Cardiac fibroblast (primary cell): ENCODE measurements at regions not wholly inside any gene's neighbourhood (a gene's known extent, or its start where the extent isn't known, plus 50 kb on each side); places are given as distances from the start of the nearest gene placed in this dataset.

Source experiments
- DNase-seq, 2 donors: peaks; one replicate each; pipeline versions ENCODE4 v3.0.0 to v3.0.0-alpha.2; 2010; ENCODE audit warnings: low read depth in 2 of 2
- H3K4me3 ChIP-seq, 2 donors: replicated peaks in 1 of 2; 1 replicate in 1 of 2; 2 replicates in 1 of 2; pipeline ENCODE4 v1.5.1; 2011; ENCODE audit warnings: low read depth in 2 of 2, low read length in 2 of 2, mild to moderate bottlenecking in 2 of 2, moderate library complexity in 1 of 2
- TF ChIP-seq, protein P1 (sequence below): IDR thresholded peaks from one replicate; pipeline ENCODE4 v1.5.1; 2011; ENCODE audit warnings: low read depth, mild to moderate bottlenecking, low read length, inconsistent platforms

DNA sequence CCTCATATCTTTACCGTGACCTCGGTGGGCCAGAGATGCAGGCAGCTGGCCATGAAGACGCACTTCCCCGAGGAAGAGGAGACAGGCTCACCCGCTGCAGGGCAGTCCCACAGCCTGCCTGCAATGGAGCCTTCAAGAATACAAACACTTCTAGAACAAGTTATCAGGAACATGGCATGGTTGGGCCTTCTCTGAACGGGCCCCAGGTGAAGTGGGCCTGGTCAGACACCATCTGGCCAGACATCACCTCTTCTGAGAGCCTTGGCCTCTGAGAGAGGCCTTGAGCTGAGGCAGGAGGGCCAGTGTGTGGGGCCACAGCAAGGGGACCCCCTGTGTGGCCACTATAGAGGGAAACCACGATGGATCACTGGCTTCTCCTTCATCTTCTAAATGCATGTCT, 112.4 kb upstream of the GDF10 start:
- TF ChIP-seq, protein P1, sequence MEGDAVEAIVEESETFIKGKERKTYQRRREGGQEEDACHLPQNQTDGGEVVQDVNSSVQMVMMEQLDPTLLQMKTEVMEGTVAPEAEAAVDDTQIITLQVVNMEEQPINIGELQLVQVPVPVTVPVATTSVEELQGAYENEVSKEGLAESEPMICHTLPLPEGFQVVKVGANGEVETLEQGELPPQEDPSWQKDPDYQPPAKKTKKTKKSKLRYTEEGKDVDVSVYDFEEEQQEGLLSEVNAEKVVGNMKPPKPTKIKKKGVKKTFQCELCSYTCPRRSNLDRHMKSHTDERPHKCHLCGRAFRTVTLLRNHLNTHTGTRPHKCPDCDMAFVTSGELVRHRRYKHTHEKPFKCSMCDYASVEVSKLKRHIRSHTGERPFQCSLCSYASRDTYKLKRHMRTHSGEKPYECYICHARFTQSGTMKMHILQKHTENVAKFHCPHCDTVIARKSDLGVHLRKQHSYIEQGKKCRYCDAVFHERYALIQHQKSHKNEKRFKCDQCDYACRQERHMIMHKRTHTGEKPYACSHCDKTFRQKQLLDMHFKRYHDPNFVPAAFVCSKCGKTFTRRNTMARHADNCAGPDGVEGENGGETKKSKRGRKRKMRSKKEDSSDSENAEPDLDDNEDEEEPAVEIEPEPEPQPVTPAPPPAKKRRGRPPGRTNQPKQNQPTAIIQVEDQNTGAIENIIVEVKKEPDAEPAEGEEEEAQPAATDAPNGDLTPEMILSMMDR: no peak
- no peak overlapping the region for H3K4me3 ChIP-seq
- no peak for DNase-seq

DNA sequence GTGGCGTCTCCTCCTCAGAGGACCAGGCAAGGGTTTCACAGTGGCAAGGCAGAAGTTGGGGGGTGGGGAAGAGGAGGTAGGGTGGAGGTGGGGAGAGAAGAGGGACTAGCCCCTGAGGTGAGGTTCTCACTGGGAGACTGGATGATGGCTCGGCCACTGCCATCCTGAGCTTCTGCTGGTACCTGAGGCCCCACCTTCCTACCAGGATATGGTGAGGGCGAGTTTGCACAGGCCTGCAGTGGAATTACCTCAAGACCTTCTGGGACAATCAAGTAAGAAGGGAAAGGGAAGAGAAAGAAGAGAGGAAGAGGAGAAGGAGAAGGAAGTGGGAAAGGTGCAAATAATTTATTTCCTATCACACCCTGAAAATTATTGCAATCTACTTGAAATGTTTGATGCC, 111.8 kb upstream of the GDF10 start:
- TF ChIP-seq, protein P1: no peak
- no peak for DNase-seq
- no peak overlapping the region for H3K4me3 ChIP-seq

DNA sequence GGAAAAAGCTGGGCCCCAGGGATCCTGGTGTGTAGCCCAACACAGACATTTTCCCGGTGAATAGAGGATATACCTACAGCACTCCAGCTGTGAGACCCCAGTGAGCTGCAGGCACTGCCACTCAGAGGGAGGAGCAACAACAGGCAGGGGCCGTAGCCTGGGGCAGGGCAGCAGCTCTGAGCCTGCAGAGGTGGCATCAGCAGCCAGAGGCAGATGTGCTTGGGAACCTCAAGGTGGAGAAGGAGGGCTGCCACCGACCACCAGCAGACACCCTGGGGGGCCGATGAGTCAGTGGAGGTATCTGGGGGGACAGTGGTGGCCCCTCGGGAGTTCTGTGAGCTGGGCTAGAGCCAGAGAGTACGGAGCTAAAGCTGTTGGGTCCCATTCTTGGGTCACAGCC, 110.2 kb upstream of the GDF10 start:
- no peak overlapping the region for H3K4me3 ChIP-seq
- TF ChIP-seq, protein P1: no peak
- no peak for DNase-seq

DNA sequence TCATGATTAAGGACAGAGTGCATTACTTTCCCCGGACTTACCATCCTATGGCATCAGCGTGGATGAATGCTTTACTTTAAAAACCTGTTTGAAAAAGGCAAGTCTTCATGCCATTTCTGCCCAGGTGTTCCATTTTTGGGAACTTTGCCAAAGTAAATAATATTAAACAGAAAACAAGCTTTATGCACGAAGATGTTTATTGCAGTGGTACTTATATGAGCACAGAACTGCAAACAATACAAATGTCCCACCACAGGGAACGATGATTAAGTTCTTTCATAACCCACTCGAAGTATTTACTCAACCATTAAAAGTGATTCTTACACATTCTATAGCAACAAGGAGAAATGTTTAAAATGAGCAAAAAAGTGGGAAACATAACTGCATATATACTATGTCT, 109.7 kb upstream of the GDF10 start:
- no peak overlapping the region for H3K4me3 ChIP-seq
- TF ChIP-seq, protein P1: no peak
- DNase-seq: no peak

DNA sequence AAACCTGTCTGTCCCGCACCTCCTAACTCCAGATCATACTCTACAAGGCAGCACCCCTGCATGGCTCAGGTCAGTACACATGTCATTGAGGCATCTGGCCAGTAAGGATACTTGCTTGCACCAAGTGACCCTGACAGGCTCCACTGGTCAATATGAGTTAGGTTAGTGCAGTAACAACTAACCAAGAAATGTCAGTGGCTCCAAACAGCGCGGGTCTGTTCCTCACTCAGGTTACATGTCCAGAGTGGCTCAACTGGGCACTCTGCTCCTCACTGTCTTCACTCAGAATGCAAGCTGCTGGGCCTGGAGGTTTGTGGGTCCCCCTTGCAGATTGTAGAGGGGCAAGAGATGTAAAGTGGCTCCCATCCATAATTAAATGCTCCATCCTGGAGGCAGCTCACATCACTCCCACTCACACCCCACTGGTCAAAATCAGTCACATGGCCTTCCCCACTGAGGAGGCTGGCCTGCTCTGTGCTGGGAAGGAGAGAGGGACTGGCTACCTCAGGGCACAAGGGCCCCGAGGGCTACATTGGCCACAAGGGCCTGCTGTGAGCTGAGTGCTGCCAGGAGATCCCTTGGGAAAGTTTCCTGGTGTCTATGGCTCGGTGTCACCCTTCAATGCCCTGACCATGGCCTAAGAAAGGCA, 109.1 kb upstream of the GDF10 start:
- DNase-seq: no peak
- H3K4me3 ChIP-seq: no peak overlapping the region
- TF ChIP-seq, protein P1: no peak

DNA sequence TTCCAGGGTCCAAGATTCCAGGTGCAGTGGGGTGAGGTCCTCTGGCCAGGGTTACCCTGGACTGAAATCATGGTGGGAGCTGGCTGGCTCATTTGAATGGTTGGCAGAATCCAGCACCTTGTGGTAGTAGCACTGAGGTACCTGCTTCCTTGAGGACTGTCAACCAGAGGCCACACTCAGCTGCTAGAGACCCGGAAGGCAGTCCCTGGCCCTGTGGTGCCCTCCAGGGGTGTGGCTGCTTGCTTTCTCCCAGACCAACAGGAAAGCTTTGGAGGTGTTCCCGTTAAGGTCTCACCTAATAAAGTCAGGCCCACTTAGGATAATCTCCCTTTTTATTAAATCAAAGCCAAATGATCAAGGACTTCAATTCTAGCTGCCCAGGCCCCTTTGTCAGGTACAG, 107.7 kb upstream of the GDF10 start:
- H3K4me3 ChIP-seq: no peak overlapping the region
- TF ChIP-seq, protein P1: no peak
- DNase-seq: no peak

DNA sequence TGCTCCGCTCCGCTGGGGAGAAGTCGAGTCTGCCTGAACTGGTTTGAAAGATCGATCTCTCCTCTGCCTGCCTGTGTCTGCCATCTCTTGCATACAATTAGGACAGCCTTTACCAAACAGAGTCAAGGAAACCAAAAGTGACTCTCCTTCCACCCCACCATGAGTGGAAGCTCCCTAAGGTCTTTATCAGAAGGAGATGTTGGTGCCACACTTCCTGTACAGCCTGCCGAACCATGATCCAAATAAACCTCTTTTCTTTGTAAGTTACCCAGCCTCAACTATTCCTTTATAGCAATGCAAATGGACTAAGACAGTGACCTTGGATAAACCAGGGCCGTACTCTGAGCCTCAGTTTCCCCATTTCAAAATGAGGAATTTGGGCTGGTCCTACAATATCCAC, 106.3 kb upstream of the GDF10 start:
- H3K4me3 ChIP-seq: no peak overlapping the region
- DNase-seq: no peak
- TF ChIP-seq, protein P1: no peak
